GM12865 (cell line): ENCODE measurements at regions not wholly inside any gene's neighbourhood (a gene's known extent, or its start where the extent isn't known, plus 50 kb on each side); places are given as distances from the start of the nearest gene placed in this dataset.
"Not testable (repeated sequence)": the region's sequence is repeated elsewhere in the genome, so short reads cannot be mapped to it uniquely, and the experiment has no call there.

Source experiments
- DNase-seq: peaks from one replicate; pipeline ENCODE4 v3.0.0; 2010; ENCODE audit warnings: low read depth
- H3K4me3 ChIP-seq: 2 replicates; pipeline ENCODE4 v1.5.1; 2011; ENCODE audit warnings: mild to moderate bottlenecking, low read depth, low read length, control low read depth
- TF ChIP-seq, protein P1 (sequence below): IDR thresholded peaks from 2 replicates; pipeline ENCODE4 v1.5.1; 2011; ENCODE audit warnings: low read length, control low read depth, low read depth, inconsistent platforms; ENCODE audit not compliant: insufficient read depth; ENCODE audit errors: missing control alignments

DNA sequence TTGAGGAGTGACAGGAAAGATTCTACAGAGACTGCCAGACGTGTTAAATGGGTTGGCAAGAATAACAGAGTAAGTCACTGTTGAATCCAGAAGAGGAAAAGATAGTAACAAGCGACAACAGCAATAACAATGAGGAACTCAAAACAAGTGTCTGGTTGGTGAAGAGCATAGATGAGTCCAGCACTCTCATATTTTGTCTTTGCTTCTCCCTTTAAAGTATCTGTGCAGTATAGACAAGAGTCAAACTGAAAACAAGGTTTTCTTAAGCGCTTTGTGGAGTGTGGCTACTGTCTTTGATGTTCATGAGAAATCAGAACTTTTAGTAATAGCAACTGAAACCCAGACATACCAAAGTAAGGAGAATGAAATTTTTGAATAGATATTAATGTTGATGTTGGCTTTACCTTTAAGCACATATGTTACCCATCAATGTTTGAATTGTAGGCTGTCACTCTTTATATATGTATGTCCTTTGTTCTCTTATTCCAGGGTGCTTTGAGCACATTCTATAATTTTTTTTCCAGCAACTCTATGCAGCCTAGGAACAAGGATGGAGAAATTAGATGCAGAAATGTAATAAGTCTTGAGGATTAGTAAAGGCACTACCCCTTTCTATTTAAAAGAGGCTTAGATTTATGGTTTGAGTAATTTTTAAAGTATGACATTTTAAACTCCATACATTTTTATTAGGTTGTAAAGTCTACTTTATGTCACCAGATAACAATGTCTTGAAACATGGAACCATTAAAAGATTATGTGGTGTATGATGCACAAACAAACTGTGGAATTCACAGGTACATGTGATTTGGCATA lies 185.5 kb downstream of the NFKBIZ start:
- TF ChIP-seq, protein P1, sequence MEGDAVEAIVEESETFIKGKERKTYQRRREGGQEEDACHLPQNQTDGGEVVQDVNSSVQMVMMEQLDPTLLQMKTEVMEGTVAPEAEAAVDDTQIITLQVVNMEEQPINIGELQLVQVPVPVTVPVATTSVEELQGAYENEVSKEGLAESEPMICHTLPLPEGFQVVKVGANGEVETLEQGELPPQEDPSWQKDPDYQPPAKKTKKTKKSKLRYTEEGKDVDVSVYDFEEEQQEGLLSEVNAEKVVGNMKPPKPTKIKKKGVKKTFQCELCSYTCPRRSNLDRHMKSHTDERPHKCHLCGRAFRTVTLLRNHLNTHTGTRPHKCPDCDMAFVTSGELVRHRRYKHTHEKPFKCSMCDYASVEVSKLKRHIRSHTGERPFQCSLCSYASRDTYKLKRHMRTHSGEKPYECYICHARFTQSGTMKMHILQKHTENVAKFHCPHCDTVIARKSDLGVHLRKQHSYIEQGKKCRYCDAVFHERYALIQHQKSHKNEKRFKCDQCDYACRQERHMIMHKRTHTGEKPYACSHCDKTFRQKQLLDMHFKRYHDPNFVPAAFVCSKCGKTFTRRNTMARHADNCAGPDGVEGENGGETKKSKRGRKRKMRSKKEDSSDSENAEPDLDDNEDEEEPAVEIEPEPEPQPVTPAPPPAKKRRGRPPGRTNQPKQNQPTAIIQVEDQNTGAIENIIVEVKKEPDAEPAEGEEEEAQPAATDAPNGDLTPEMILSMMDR: no peak
- H3K4me3 ChIP-seq: no peak overlapping the region
- DNase-seq: peak; percentile 60

DNA sequence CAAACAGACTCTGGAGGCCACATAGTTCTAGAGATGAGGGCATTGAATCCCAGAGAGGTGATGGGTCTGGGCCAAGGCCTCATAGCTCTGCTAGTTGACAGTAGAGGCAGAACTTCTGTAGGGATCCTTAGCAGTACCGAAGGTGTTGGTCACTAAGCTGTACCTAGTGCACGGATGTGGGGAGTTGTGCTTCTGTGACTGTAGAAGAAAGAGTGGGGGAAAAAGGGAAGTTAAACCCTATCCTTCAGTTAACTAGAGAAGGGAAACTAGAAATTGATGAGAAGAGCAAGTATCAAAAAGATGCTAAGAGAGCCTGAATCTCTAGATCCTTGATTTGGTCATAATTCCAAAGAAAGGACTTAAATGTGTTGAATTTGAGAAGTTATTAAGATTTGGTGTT lies 186.7 kb downstream of the NFKBIZ start:
- DNase-seq: peak; percentile 60
- TF ChIP-seq, protein P1: no peak
- H3K4me3 ChIP-seq: no peak overlapping the region

DNA sequence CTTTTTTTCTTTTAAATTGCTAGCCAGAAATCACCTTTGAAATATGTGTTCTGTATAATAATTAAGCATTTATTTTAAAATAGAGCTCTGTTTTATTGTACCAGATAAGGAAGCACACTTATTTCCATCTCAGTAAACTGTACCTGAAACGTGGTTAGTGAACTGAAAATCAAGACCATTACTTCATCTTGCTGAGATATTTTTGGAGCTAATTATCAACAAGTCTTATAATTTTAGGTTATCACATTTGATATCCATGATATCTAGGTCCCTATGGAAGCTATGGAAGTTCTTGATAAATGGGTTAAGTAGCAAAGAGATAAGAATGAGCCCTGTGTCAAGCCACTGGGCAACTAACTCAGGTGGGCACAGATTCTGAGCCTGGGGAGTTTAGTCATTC lies 187.2 kb downstream of the NFKBIZ start:
- DNase-seq: peak; percentile 9
- TF ChIP-seq, protein P1: no peak
- H3K4me3 ChIP-seq: no peak overlapping the region

DNA sequence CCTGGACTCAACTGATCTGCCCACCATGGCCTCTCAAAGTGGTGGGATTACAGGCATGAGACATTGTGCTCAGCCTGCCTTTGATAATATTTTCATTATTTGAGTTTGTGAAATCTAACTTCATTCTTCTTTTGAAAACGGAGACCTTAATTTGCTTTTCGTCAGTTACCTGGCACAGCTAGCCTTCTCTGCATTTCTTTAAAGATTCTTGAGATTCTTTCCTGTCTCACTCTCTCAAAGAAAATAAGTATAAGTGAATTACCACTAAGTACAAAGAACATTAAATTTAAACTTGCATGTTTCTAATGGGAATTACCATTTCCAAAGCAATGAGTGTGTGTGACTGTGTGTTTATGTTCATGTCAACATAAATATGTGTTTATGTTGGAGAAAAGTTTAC lies 187.9 kb downstream of the NFKBIZ start:
- no peak overlapping the region for H3K4me3 ChIP-seq
- TF ChIP-seq, protein P1: no peak
- no peak for DNase-seq

DNA sequence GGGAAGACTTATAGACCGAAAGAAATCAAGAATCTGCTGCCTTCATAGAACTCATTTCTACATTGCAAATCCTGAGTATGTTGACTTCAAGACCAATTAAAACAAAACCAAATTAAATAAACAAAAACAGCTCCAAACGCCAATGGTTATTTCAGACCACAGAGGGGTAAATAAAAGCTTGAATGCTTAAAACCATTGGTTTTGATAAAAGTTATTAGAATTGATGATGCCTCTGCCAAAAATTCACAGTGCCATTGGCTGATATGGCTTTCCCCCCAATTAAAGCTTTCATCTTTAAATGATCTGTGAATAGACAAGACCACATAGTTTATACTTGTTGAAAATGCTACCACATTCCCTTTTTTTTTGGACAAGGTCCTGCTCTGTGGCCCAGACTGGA lies 188.5 kb downstream of the NFKBIZ start:
- TF ChIP-seq, protein P1: no peak
- no peak overlapping the region for H3K4me3 ChIP-seq
- no peak for DNase-seq

DNA sequence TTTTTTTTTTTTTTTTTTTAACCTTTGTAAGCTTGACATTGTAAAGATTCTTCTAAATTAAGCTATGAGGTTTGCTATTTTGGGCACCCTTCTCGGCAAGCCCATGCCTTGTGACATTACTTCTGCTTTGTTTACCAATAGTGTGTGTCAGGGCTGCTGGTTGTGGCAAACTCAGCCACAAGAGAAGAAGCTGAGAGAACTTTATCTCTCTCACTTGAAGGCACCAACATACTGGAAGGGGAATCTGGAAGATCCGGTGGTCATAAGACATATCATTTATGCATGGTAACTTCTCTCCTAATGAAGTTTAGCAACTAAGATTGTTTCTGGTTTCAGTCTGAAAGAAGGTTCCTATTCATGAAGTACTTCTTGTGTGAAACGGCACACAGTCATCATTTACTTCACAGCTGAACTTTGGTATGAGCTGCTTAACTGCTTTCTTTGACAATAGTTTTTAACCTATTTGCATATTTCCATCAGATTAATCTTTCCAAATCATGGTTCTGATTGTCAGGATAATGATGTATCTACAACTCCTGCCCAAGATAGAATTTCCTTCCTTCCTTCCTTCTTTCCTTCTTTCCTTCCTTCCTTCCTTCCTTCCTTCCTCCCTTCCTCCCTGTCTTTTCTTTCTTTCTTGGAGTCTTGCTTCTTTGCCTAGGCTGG lies 189.3 kb downstream of the NFKBIZ start:
- no peak overlapping the region for H3K4me3 ChIP-seq
- TF ChIP-seq, protein P1: no peak
- DNase-seq: peak; percentile 73

DNA sequence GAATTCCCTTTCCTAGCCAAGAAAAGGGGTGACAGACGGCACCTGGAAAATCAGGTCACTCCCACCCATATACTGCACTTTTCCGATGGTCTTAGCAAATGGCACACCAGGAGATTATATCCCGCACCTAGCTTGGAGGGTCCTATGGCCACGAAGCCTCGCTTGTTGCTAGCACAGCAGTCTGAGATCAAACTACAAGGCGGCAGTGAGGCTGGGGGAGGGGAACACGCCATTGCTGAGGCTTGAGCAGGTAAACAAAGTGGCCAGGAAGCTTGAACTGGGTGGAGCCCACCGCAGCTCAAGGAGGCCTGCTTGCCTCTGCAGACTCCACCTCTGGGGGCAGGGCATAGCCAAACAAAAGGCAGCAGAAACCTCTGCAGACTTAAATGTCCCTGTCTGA lies 190.8 kb downstream of the NFKBIZ start:
- not testable (repeated sequence) for H3K4me3 ChIP-seq, DNase-seq
